ENCODE measurements at regions not wholly inside any gene's neighbourhood (a gene's known extent, or its start where the extent isn't known, plus 50 kb on each side); places are given as distances from the start of the nearest gene placed in this dataset.

DNA sequence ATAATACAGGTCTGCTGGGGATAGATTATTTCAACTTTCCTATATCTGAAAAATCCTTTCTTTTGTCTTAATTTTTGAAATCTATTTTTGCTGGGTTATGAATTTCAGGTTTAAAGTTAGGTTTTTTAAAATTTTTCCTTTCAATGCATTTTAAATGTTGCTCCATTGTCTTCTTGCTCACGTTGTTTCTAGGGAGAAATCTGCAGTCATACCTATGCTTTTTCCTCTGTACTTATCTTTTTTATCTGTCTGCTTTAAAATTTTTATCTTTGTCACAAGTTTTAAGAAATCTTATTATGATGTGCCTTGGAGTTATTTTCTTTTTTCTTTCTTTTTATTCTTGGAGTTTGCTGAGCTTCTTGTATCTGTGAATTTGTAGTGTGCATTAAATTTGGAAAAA is 412.0 kb upstream of the KIF2A start:
- Histone ChIP-seq H3K4me3 (ENCODE audit: low read depth in 1 of 2, low read length in 1 of 2) (no peak overlapping the region), H3K27me3 (no peaks in the 10 kb centered on the region), H3K27ac (no peak overlapping the region), H3K9me3 (no peaks in the 10 kb centered on the region), H3K4me1 (ENCODE audit: control insufficient read depth in 1 of 2, insufficient read depth in 1 of 2, low read depth in 1 of 2, low read length in 1 of 2) (no peaks in the 10 kb centered on the region), H3K36me3 (no peaks in the 10 kb centered on the region)
- TF ChIP-seq, protein P1, sequence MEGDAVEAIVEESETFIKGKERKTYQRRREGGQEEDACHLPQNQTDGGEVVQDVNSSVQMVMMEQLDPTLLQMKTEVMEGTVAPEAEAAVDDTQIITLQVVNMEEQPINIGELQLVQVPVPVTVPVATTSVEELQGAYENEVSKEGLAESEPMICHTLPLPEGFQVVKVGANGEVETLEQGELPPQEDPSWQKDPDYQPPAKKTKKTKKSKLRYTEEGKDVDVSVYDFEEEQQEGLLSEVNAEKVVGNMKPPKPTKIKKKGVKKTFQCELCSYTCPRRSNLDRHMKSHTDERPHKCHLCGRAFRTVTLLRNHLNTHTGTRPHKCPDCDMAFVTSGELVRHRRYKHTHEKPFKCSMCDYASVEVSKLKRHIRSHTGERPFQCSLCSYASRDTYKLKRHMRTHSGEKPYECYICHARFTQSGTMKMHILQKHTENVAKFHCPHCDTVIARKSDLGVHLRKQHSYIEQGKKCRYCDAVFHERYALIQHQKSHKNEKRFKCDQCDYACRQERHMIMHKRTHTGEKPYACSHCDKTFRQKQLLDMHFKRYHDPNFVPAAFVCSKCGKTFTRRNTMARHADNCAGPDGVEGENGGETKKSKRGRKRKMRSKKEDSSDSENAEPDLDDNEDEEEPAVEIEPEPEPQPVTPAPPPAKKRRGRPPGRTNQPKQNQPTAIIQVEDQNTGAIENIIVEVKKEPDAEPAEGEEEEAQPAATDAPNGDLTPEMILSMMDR (IDR thresholded peaks at IDR 0.05) = no peak

DNA sequence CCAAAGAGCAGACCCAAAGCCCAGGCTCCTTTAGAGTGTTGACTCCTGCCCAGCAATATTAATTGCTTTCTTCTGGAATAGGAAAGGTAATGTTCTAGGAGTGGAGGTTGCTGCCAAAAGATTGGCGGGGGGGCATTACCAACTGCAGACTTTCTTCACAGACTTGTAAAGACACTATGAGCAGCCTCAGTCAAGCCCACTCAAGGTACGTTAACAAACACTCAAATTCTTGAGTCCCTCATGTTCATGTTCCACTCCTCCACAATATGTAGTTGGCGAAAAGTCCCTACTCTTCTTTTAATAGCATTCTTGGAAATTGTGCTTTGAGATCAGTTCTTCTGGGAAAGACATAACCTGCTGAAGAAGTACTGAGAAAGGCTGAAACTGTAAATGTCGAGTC is 409.2 kb upstream of the KIF2A start:
- Histone ChIP-seq H3K27ac (no peak overlapping the region), H3K9me3 (no peaks in the 10 kb centered on the region), H3K27me3 (no peaks in the 10 kb centered on the region), H3K4me1 (ENCODE audit: control insufficient read depth in 1 of 2, insufficient read depth in 1 of 2, low read depth in 1 of 2, low read length in 1 of 2) (no peaks in the 10 kb centered on the region), H3K36me3 (no peaks in the 10 kb centered on the region), H3K4me3 (ENCODE audit: low read depth in 1 of 2, low read length in 1 of 2) (no peak overlapping the region)
- TF ChIP-seq, protein P1 (IDR thresholded peaks at IDR 0.05) = no peak

DNA sequence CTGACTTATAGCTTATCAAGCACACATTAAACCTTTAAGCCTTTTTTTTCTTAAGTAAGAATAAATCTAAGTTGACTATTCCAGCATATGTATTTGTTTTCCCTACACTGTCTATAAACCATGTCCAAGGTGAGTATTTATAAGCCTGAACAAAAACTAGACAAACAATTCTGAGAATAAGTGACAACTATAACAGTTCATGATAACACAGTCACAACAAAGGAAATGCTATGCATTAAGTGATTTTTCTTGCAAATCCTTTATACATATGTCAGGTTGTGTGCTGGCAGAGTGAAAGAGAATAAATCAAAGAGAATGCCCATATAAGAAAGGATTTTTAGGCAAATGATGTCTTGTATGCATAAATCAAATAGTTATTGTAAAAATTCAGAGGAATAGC is 408.8 kb upstream of the KIF2A start:
- Histone ChIP-seq H3K9me3 (no peaks in the 10 kb centered on the region), H3K4me1 (ENCODE audit: control insufficient read depth in 1 of 2, insufficient read depth in 1 of 2, low read depth in 1 of 2, low read length in 1 of 2) (no peaks in the 10 kb centered on the region), H3K27me3 (no peaks in the 10 kb centered on the region), H3K4me3 (ENCODE audit: low read depth in 1 of 2, low read length in 1 of 2) (no peak overlapping the region), H3K36me3 (no peaks in the 10 kb centered on the region), H3K27ac (no peak overlapping the region)
- TF ChIP-seq, protein P1 (IDR thresholded peaks at IDR 0.05) = no peak

DNA sequence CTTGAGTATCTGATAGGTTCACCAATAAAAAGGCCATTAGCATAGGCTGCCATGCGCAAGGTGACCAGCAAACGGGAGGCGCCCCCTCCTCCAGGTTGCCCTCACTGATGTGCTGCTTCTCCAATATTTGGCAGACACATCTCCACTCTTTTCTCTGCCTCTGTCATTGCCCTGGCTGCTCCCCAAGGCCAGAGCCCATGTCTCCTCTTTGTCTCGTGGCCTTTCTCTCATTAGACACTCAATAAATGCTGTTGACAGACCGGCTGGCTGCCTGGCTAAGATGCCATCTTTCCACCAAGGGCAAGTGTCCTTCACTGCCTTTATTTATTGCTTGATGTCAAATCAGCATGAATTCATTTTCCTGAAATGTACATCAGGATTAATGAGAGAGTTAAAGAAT is 404.0 kb upstream of the KIF2A start:
- H3K4me3 ChIP-seq (ENCODE audit: low read depth in 1 of 2, low read length in 1 of 2) = no peak overlapping the region
- no peaks in the 10 kb centered on the region for H3K9me3 ChIP-seq

GRCh38 chr5:61904730-61905129 is 401.3 kb upstream of the KIF2A start:
- Histone ChIP-seq H3K9me3 (no peaks in the 10 kb centered on the region), H3K36me3 (no peaks in the 10 kb centered on the region), H3K4me3 (ENCODE audit: low read depth in 1 of 2, low read length in 1 of 2) (no peak overlapping the region), H3K4me1 (ENCODE audit: control insufficient read depth in 1 of 2, insufficient read depth in 1 of 2, low read depth in 1 of 2, low read length in 1 of 2) (no peaks in the 10 kb centered on the region), H3K27ac (no peak overlapping the region), H3K27me3 (no peaks in the 10 kb centered on the region)
- TF ChIP-seq, protein P1 (IDR thresholded peaks at IDR 0.05) = no peak

More for the DNA sequence above, 404.0 kb upstream of the KIF2A start:
- H3K27ac ChIP-seq = no peak overlapping the region
- TF ChIP-seq, protein P1 (IDR thresholded peaks at IDR 0.05) = no peak
- H3K36me3 ChIP-seq = no peaks in the 10 kb centered on the region
- no peaks in the 10 kb centered on the region for H3K4me1 ChIP-seq (ENCODE audit: control insufficient read depth in 1 of 2, insufficient read depth in 1 of 2, low read depth in 1 of 2, low read length in 1 of 2)
- H3K27me3 ChIP-seq = no peaks in the 10 kb centered on the region

DNA sequence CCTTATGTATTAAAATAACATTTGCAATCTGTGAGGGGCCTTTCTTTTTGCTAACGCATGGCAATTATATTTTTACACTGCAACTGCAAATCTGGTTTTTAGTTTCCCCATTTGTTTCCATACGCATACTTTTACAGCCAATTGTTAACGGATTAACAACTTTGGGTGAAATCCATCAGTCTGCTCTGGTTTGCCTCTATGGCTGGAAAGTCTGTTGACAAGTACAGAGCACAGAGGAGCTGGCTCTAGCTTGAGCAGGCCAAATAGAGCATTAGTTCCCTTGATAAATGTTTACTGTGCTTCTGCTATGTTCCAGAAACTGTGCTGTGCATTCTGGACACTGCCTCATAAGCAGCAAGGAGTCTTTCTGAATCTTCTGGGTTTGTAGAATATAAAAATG is 400.4 kb upstream of the KIF2A start:
- H3K36me3 ChIP-seq = no peaks in the 10 kb centered on the region
- no peak overlapping the region for H3K27ac ChIP-seq
- no peaks in the 10 kb centered on the region for H3K27me3 ChIP-seq
- H3K4me1 ChIP-seq (ENCODE audit: control insufficient read depth in 1 of 2, insufficient read depth in 1 of 2, low read depth in 1 of 2, low read length in 1 of 2) = no peaks in the 10 kb centered on the region
- TF ChIP-seq, protein P1 (IDR thresholded peaks at IDR 0.05) = no peak
- no peaks in the 10 kb centered on the region for H3K9me3 ChIP-seq
- H3K4me3 ChIP-seq (ENCODE audit: low read depth in 1 of 2, low read length in 1 of 2) = no peak overlapping the region

All from neutrophil (primary cell).